NCI-H2196 (cell line): ENCODE measurements at regions not wholly inside any gene's neighbourhood (a gene's known extent, or its start where the extent isn't known, plus 50 kb on each side); places are given as distances from the start of the nearest gene placed in this dataset.

Source experiments
- DNase-seq: peaks from one replicate; lab custom pipeline; 2025; ENCODE audit not compliant: unreplicated experiment; lab: John Stamatoyannopoulos, UW

GRCh38 chr12:34526946-34527345 lies 504.6 kb downstream of the ALG10 start:
- DNase-seq, result no peak

GRCh38 chr12:34547276-34547675 lies 525.0 kb downstream of the ALG10 start:
- no peak for DNase-seq

- DNase-seq, result no peak
Measured at GRCh38 chr12:34591966-34592365, 569.7 kb downstream of the ALG10 start.

- DNase-seq, result no peak
Measured at GRCh38 chr12:34595749-34596733, 573.7 kb downstream of the ALG10 start.

- DNase-seq, result no peak
Measured at GRCh38 chr12:34597548-34598351, 575.5 kb downstream of the ALG10 start.

- DNase-seq, result no peak
Measured at GRCh38 chr12:34598352-34598827, 576.1 kb downstream of the ALG10 start.

GRCh38 chr12:34598851-34599529 lies 576.7 kb downstream of the ALG10 start:
- no peak for DNase-seq

GRCh38 chr12:34599530-34600513 lies 577.5 kb downstream of the ALG10 start:
- DNase-seq, result no peak

- DNase-seq, result no peak
Measured at GRCh38 chr12:34600592-34601462, 578.5 kb downstream of the ALG10 start.

- no peak for DNase-seq
Measured at GRCh38 chr12:34601689-34602088, 579.4 kb downstream of the ALG10 start.

- DNase-seq, result no peak
Measured at GRCh38 chr12:34602213-34602940, 580.1 kb downstream of the ALG10 start.

- no peak for DNase-seq
Measured at GRCh38 chr12:34603382-34604035, 581.2 kb downstream of the ALG10 start.

- DNase-seq, result no peak
Measured at GRCh38 chr12:34604227-34604626, 581.9 kb downstream of the ALG10 start.

- DNase-seq, result no peak
Measured at GRCh38 chr12:34604631-34605509, 582.6 kb downstream of the ALG10 start.

GRCh38 chr12:34605510-34605887 lies 583.2 kb downstream of the ALG10 start:
- no peak for DNase-seq

GRCh38 chr12:34605955-34606748 lies 583.9 kb downstream of the ALG10 start:
- DNase-seq, result no peak
